GM12878 (cell line): ENCODE measurements at regions not wholly inside any gene's neighbourhood (a gene's known extent, or its start where the extent isn't known, plus 50 kb on each side); places are given as distances from the start of the nearest gene placed in this dataset.

Source experiments
- ATAC-seq: fragments of 200-7000 bp; cut with Tn5 transposase; 3 replicates; pipeline ENCODE4 v1.9.1; 2020; ENCODE audit warnings: mild to moderate bottlenecking, moderate library complexity
- BruUV-seq: library from RNA; stranded (reverse); fragments of 400-500 nt; replicated peaks from 2 replicates; lab custom pipeline; 2021; lab: Mats Ljungman, UMichigan
- CTCF ChIA-PET: fragments of 300-600 bp; sonication (Branson Sonifier 250); formaldehyde crosslinking; extraction: SDS; loops from one replicate; lab custom pipeline; 2021; ENCODE audit warnings: inconsistent platforms; lab: Yijun Ruan, JAX
- POLR2A ChIA-PET: fragments of 350-600 bp; formaldehyde crosslinking; extraction: SDS; loops from one replicate; lab custom pipeline; 2021; ENCODE audit warnings: inconsistent platforms; lab: Charles Lee
- RAD21 ChIA-PET: fragments of 300-600 bp; sonication (Branson Sonifier 250); formaldehyde crosslinking; loops from one replicate; lab custom pipeline; 2023; ENCODE audit warnings: antibody characterized with exemption; ENCODE audit not compliant: unreplicated experiment; lab: Charles Lee
- SMC1A ChIA-PET: fragments of 300-600 bp; sonication (Branson Sonifier 250); formaldehyde crosslinking; loops from one replicate; lab custom pipeline; 2023; ENCODE audit not compliant: unreplicated experiment, uncharacterized antibody; lab: Charles Lee
- DNase-seq: peaks from one replicate; pipeline ENCODE4 v3.0.0-alpha.2; 2011; ENCODE audit warnings: low read depth, low spot score
- FAIRE-seq: peaks from 3 replicates; lab custom pipeline; 2011; peaks lifted over from hg19 to GRCh38; lab: Jason Lieb, UNC
- H2AFZ ChIP-seq: 2 replicates; pipeline ENCODE4 v1.6.0; 2011; ENCODE audit warnings: low read depth, low read length, control low read depth; ENCODE audit not compliant: control insufficient read depth
- H3K27ac ChIP-seq: 2 replicates; pipeline ENCODE4 v1.5.1; 2011; ENCODE audit warnings: control low read depth; ENCODE audit not compliant: control insufficient read depth, insufficient read depth
- H3K27me3 ChIP-seq, 2 experiments: replicated peaks in 1 of 2; 2 replicates each; pipeline versions ENCODE4 v1.6.0 to v1.6.1; 2011; ENCODE audit warnings: low read length in 1 of 2; ENCODE audit not compliant: control insufficient read depth in 2 of 2, insufficient read depth in 2 of 2
- H3K36me3 ChIP-seq, 2 experiments: 2 replicates each; pipeline ENCODE4 v1.5.1; 2011; ENCODE audit warnings: low read length in 1 of 2; ENCODE audit not compliant: control insufficient read depth in 2 of 2, insufficient read depth in 2 of 2
- H3K4me1 ChIP-seq: 2 replicates; pipeline ENCODE4 v1.6.1; 2011; ENCODE audit warnings: mild to moderate bottlenecking, low read length, moderate library complexity, mixed read lengths; ENCODE audit not compliant: control insufficient read depth, insufficient read depth
- H3K4me2 ChIP-seq: 2 replicates; pipeline ENCODE4 v1.6.0; 2011; ENCODE audit warnings: control low read depth; ENCODE audit not compliant: control insufficient read depth, insufficient read depth
- H3K4me3 ChIP-seq: fragments of 200-600 bp; sonication (generic); 2 replicates; pipeline ENCODE4 v1.5.1; 2016
- H3K79me2 ChIP-seq: 2 replicates; pipeline ENCODE4 v1.6.0; 2011; ENCODE audit warnings: low read length; ENCODE audit not compliant: control insufficient read depth, insufficient read depth
- H3K9ac ChIP-seq: 2 replicates; pipeline ENCODE4 v1.8.0; 2011; ENCODE audit warnings: low read length, control low read depth, mixed read lengths; ENCODE audit not compliant: control insufficient read depth, insufficient read depth
- H3K9me3 ChIP-seq: replicated peaks from 3 replicates; pipeline ENCODE4 v1.5.1; 2011; ENCODE audit warnings: mild to moderate bottlenecking, low read length; ENCODE audit not compliant: control insufficient read depth, insufficient read depth
- H4K20me1 ChIP-seq: 2 replicates; pipeline ENCODE4 v1.6.0; 2011; ENCODE audit not compliant: control insufficient read depth, insufficient read depth
- BHLHE40 ChIP-seq, 2 experiments: fragments of 450-650 bp in 1 of 2; IDR thresholded peaks; 2 replicates each; pipeline ENCODE4 v1.6.1; 2011 to 2017; ENCODE audit warnings: low read depth in 2 of 2, borderline replicate concordance in 1 of 2, improper control_type of control experiment in 1 of 2, low read length in 1 of 2, mild to moderate bottlenecking in 1 of 2
- CBX5 ChIP-seq: sonication (generic); IDR thresholded peaks from 2 replicates; pipeline ENCODE4 v1.6.1; 2016; ENCODE audit warnings: low read depth, moderate library complexity, mild to moderate bottlenecking, inconsistent platforms
- ETV6 ChIP-seq, 2 experiments: fragments of 450-650 bp in 1 of 2; IDR thresholded peaks in 1 of 2; conservative IDR thresholded peaks in 1 of 2; 2 replicates each; pipeline ENCODE4 v1.6.1; 2014; ENCODE audit warnings: antibody characterized with exemption in 1 of 2, borderline replicate concordance in 1 of 2, low read depth in 1 of 2, mild to moderate bottlenecking in 1 of 2, moderate library complexity in 1 of 2
- FOXK2 ChIP-seq: fragments of 450-650 bp; IDR thresholded peaks from 2 replicates; pipeline ENCODE4 v1.6.1; 2017; ENCODE audit warnings: mild to moderate bottlenecking, moderate library complexity
- KAT2A ChIP-seq: conservative IDR thresholded peaks from 2 replicates; pipeline ENCODE4 v1.6.1; 2011; ENCODE audit warnings: low read depth, low read length; ENCODE audit not compliant: control insufficient read depth
- PAX5 ChIP-seq: IDR thresholded peaks from 2 replicates; pipeline ENCODE4 v1.6.1; 2011; ENCODE audit warnings: low read depth, low read length, borderline replicate concordance
- PML ChIP-seq: IDR thresholded peaks from 2 replicates; pipeline ENCODE4 v1.6.1; 2012; ENCODE audit warnings: low read length, inconsistent platforms
- RUNX3 ChIP-seq: IDR thresholded peaks from 2 replicates; pipeline ENCODE4 v1.6.1; 2012; ENCODE audit warnings: low read length, inconsistent platforms
- SMARCA5 ChIP-seq: fragments of 450-650 bp; IDR thresholded peaks from 2 replicates; pipeline ENCODE4 v1.6.1; 2017; ENCODE audit warnings: mild to moderate bottlenecking
- ZZZ3 ChIP-seq: IDR thresholded peaks from 2 replicates; pipeline ENCODE4 v1.6.1; 2011; ENCODE audit warnings: low read depth; ENCODE audit not compliant: control insufficient read depth, insufficient read length
- WGBS: methylation state at CpG from one replicate; pipeline ENCODE4 v1.1.6; 2016; ENCODE audit warnings: low lambda C conversion rate; ENCODE audit not compliant: insufficient replicate concordance, insufficient coverage; ENCODE audit errors: missing lambda C conversion rate; 5-methylcytosine and 5-hydroxymethylcytosine counted together
- in situ Hi-C: fragments of 300-500 bp; cut with MboI; formaldehyde crosslinking; loops from 9 replicates; pipeline ENCODE4 v1.14.3; 2018; ENCODE audit warnings: mixed read lengths
- intact Hi-C: fragments of 100-400 bp; cut with micrococcal nuclease; formaldehyde crosslinking; loops from one replicate; pipeline ENCODE4 v1.14.2; 2022; ENCODE audit not compliant: unreplicated experiment
- TF ChIP-seq, protein P1 (sequence below): IDR thresholded peaks from 2 replicates; pipeline ENCODE4 v1.6.1; 2012; ENCODE audit warnings: low read length, inconsistent platforms
- TF ChIP-seq, protein P2 (sequence below): fragments of 450-650 bp; IDR thresholded peaks from 2 replicates; pipeline ENCODE4 v1.6.1; 2018; ENCODE audit warnings: borderline replicate concordance, mild to moderate bottlenecking; ENCODE audit not compliant: partially characterized antibody
- TF ChIP-seq, protein P3 (sequence below): IDR thresholded peaks from 2 replicates; pipeline ENCODE4 v1.6.1; 2011; ENCODE audit warnings: borderline replicate concordance, low read depth, mild to moderate bottlenecking, moderate library complexity, low read length; ENCODE audit not compliant: insufficient read depth, poor library complexity, severe bottlenecking
- TF ChIP-seq, protein P4 (sequence below): IDR thresholded peaks from 2 replicates; pipeline ENCODE4 v1.6.1; 2012; ENCODE audit warnings: mild to moderate bottlenecking, low read depth, low read length

DNA sequence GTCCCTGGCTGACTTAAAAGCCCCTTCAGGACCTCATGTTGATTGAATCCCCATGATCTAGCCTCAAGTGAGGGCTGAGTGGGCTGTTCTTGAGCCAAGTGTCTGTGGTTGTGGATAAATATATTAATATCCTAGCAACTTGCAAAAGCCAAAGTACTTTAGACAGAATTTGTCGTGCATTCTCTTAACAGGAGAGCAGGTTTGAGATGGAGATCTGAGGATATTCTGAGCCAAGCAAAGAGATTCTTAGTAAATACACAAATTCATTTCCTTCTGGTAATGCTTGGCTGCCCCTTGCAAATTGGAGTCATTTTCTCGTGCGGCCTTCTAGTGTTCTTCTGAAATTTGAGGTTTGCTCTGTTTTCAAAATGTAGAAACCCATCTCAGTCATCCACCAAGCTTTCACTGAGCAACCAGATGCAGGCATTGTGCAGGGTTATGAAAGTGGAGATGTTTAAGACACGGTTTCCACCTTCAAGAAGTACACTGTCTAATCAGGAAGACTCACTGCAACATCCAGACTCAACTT, 242.1 kb upstream of the JUN start:
- peak overlapping the region; percentile 52 for H3K4me2 ChIP-seq
- FAIRE-seq: peak; percentile 90
- TF ChIP-seq, protein P1, sequence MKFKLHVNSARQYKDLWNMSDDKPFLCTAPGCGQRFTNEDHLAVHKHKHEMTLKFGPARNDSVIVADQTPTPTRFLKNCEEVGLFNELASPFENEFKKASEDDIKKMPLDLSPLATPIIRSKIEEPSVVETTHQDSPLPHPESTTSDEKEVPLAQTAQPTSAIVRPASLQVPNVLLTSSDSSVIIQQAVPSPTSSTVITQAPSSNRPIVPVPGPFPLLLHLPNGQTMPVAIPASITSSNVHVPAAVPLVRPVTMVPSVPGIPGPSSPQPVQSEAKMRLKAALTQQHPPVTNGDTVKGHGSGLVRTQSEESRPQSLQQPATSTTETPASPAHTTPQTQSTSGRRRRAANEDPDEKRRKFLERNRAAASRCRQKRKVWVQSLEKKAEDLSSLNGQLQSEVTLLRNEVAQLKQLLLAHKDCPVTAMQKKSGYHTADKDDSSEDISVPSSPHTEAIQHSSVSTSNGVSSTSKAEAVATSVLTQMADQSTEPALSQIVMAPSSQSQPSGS: no peak; the same call in 1 of the 2 replicates
- TF ChIP-seq, protein P2, sequence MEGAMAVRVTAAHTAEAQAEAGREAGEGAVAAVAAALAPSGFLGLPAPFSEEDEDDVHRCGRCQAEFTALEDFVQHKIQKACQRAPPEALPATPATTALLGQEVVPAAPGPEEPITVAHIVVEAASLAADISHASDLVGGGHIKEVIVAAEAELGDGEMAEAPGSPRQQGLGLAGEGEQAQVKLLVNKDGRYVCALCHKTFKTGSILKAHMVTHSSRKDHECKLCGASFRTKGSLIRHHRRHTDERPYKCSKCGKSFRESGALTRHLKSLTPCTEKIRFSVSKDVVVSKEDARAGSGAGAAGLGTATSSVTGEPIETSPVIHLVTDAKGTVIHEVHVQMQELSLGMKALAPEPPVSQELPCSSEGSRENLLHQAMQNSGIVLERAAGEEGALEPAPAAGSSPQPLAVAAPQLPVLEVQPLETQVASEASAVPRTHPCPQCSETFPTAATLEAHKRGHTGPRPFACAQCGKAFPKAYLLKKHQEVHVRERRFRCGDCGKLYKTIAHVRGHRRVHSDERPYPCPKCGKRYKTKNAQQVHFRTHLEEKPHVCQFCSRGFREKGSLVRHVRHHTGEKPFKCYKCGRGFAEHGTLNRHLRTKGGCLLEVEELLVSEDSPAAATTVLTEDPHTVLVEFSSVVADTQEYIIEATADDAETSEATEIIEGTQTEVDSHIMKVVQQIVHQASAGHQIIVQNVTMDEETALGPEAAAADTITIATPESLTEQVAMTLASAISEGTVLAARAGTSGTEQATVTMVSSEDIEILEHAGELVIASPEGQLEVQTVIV: no peak
- TF ChIP-seq PML: no peak; the same call in 1 of the 2 replicates
- no peak for TF ChIP-seq ZZZ3
- TF ChIP-seq ETV6 (conservative IDR thresholded peaks at IDR 0.05 in 1 of 2, IDR thresholded peaks at IDR 0.05 in 1 of 2; ENCODE audit: borderline replicate concordance in 1 of 2, low read depth in 1 of 2): peak in 1 of 2 experiments; percentile 23; a peak in 1 of 4 replicates
- TF ChIP-seq PAX5: peak; percentile 89
- TF ChIP-seq, protein P3, sequence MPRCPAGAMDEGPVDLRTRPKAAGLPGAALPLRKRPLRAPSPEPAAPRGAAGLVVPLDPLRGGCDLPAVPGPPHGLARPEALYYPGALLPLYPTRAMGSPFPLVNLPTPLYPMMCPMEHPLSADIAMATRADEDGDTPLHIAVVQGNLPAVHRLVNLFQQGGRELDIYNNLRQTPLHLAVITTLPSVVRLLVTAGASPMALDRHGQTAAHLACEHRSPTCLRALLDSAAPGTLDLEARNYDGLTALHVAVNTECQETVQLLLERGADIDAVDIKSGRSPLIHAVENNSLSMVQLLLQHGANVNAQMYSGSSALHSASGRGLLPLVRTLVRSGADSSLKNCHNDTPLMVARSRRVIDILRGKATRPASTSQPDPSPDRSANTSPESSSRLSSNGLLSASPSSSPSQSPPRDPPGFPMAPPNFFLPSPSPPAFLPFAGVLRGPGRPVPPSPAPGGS: peak; percentile 40
- no peak for TF ChIP-seq KAT2A
- TF ChIP-seq RUNX3: peak; percentile 57; the same call in 1 of the 2 replicates
- TF ChIP-seq SMARCA5: no peak
- TF ChIP-seq BHLHE40 (IDR thresholded peaks at IDR 0.05; ENCODE audit: borderline replicate concordance in 1 of 2, low read depth in 2 of 2, low read length in 1 of 2): peak; percentile 48 to 54; a peak in 3 of 4 replicates
- TF ChIP-seq, protein P4, sequence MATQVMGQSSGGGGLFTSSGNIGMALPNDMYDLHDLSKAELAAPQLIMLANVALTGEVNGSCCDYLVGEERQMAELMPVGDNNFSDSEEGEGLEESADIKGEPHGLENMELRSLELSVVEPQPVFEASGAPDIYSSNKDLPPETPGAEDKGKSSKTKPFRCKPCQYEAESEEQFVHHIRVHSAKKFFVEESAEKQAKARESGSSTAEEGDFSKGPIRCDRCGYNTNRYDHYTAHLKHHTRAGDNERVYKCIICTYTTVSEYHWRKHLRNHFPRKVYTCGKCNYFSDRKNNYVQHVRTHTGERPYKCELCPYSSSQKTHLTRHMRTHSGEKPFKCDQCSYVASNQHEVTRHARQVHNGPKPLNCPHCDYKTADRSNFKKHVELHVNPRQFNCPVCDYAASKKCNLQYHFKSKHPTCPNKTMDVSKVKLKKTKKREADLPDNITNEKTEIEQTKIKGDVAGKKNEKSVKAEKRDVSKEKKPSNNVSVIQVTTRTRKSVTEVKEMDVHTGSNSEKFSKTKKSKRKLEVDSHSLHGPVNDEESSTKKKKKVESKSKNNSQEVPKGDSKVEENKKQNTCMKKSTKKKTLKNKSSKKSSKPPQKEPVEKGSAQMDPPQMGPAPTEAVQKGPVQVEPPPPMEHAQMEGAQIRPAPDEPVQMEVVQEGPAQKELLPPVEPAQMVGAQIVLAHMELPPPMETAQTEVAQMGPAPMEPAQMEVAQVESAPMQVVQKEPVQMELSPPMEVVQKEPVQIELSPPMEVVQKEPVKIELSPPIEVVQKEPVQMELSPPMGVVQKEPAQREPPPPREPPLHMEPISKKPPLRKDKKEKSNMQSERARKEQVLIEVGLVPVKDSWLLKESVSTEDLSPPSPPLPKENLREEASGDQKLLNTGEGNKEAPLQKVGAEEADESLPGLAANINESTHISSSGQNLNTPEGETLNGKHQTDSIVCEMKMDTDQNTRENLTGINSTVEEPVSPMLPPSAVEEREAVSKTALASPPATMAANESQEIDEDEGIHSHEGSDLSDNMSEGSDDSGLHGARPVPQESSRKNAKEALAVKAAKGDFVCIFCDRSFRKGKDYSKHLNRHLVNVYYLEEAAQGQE: no peak
- no peak for TF ChIP-seq CBX5
- TF ChIP-seq FOXK2: no peak

More for the DNA sequence above, 242.1 kb upstream of the JUN start:
- intact Hi-C loops: loop anchor here (5.0 to 10.0 kb wide), 2 partner anchors 244 to 269 kb away; partner anchors contain the start of genes FGGY and JUN
- peak; percentile 85 for DNase-seq
- ChIA-PET CTCF (no interaction called here), SMC1A (interaction anchor here (0.8 to 7.3 kb wide), 6 partner anchors 13 to 59 kb away, joined by 3 to 61 read pairs (median 4); no protein-coding TSS in a partner anchor), RAD21 (interaction anchor here (1.4 to 2.0 kb wide), 3 partner anchors 57 to 244 kb away, joined by 4 to 6 read pairs (median 5); no protein-coding TSS in a partner anchor), POLR2A (interaction anchor here (1.0 to 3.3 kb wide), 2 partner anchors 13 to 14 kb away, joined by 3 to 15 read pairs; no protein-coding TSS in a partner anchor)
- Histone ChIP-seq H3K4me3 (0 out of 2 replicates have a peak overlapping the region, but pooled peaks have one; percentile 9), H3K9me3 (no peaks in the 10 kb centered on the region), H3K4me1 (peaks cover 21% of the 10 kb centered on the region), H4K20me1 (no peaks in the 10 kb centered on the region), H2AFZ (peak overlapping the region; percentile 58), H3K9ac (peak overlapping the region; percentile 24; the same call in 1 of the 2 replicates), H3K36me3 (no peaks in the 10 kb centered on the region), H3K79me2 (no peaks in the 10 kb centered on the region), H3K27ac (peak overlapping the region; percentile 84), H3K27me3 (no peaks in the 10 kb centered on the region)
- BruUV-seq: no TSS peak
- ATAC-seq: peak; percentile 85
- 0% methylated on average over 4 of the region's 4 CpGs for WGBS
- in situ Hi-C loops: no loop called here
